IMR-90 (cell line): ENCODE measurements at regions not wholly inside any gene's neighbourhood (a gene's known extent, or its start where the extent isn't known, plus 50 kb on each side); places are given as distances from the start of the nearest gene placed in this dataset.
A peak's percentile ranks its signal among the peaks of the same experiment; 100 is the strongest.
"Not testable (repeated sequence)": the region's sequence is repeated elsewhere in the genome, so short reads cannot be mapped to it uniquely, and the experiment has no call there.

ENCODE experiments used
- ATAC-seq: fragments of 200-7000 bp; cut with Tn5 transposase; 2 replicates; pipeline ENCODE4 v1.9.1; 2020; ENCODE audit warnings: low read depth, mild to moderate bottlenecking, moderate library complexity
- BruUV-seq: library from RNA; stranded (reverse); fragments of 400-500 nt; replicated peaks from 2 replicates; lab custom pipeline; 2021; lab: Mats Ljungman, UMichigan
- CTCF ChIA-PET: fragments of 300-600 bp; formaldehyde crosslinking; extraction: SDS; loops from one replicate; lab custom pipeline; 2021; ENCODE audit warnings: antibody characterized with exemption; lab: Yijun Ruan, JAX
- POLR2A ChIA-PET: fragments of 300-600 bp; sonication (Branson Sonifier 250); formaldehyde crosslinking; loops from one replicate; lab custom pipeline; 2022; ENCODE audit warnings: antibody characterized with exemption; ENCODE audit not compliant: unreplicated experiment; lab: Charles Lee
- DNase-seq: peaks from one replicate; pipeline ENCODE4 v3.0.0; 2013
- H2AFZ ChIP-seq: replicated peaks from 2 replicates; pipeline ENCODE3; 2013; ENCODE audit warnings: low read length, mild to moderate bottlenecking; ENCODE audit not compliant: poor library complexity
- H2AK5ac ChIP-seq: 2 replicates; pipeline ENCODE4 v1.6.1; 2013; ENCODE audit warnings: low read depth, low read length, inconsistent platforms
- H2AK9ac ChIP-seq: replicated peaks from 2 replicates; pipeline ENCODE3; 2013; ENCODE audit warnings: mild to moderate bottlenecking, low read depth, low read length, moderate library complexity; ENCODE audit not compliant: poor library complexity
- H2BK120ac ChIP-seq: 2 replicates; pipeline ENCODE4 v1.6.1; 2013; ENCODE audit warnings: low read depth, low read length, inconsistent platforms
- H2BK15ac ChIP-seq: 3 replicates; pipeline ENCODE4 v1.6.1; 2013; ENCODE audit warnings: low read depth, low read length, inconsistent platforms
- H2BK20ac ChIP-seq: 2 replicates; pipeline ENCODE4 v1.6.1; 2013; ENCODE audit warnings: low read depth, mild to moderate bottlenecking, inconsistent platforms, low read length, moderate library complexity
- H2BK5ac ChIP-seq: 2 replicates; pipeline ENCODE4 v1.6.1; 2013; ENCODE audit warnings: mild to moderate bottlenecking, low read depth, low read length, inconsistent platforms; ENCODE audit not compliant: poor library complexity, severe bottlenecking
- H3K14ac ChIP-seq: replicated peaks from 2 replicates; pipeline ENCODE4 v1.6.1; 2013; ENCODE audit warnings: low read depth, low read length, inconsistent platforms
- H3K18ac ChIP-seq: 2 replicates; pipeline ENCODE4 v1.6.1; 2013; ENCODE audit warnings: low read depth, low read length, control low read depth
- H3K23ac ChIP-seq: 2 replicates; pipeline ENCODE4 v1.6.1; 2013; ENCODE audit warnings: low read depth, low read length, inconsistent platforms
- H3K27ac ChIP-seq: 2 replicates; pipeline ENCODE4 v1.5.1; 2013; ENCODE audit warnings: mild to moderate bottlenecking, control low read depth, low read length; ENCODE audit not compliant: insufficient read depth
- H3K27me3 ChIP-seq: 2 replicates; pipeline ENCODE4 v1.6.1; 2013; ENCODE audit warnings: low read length; ENCODE audit not compliant: control insufficient read depth, insufficient read depth
- H3K36me3 ChIP-seq: 2 replicates; pipeline ENCODE4 v1.6.1; 2013; ENCODE audit warnings: low read length, mixed read lengths; ENCODE audit not compliant: control insufficient read depth, insufficient read depth
- H3K4ac ChIP-seq: 2 replicates; pipeline ENCODE4 v1.6.1; 2013; ENCODE audit warnings: low read depth, low read length, inconsistent platforms
- H3K4me1 ChIP-seq: 2 replicates; pipeline ENCODE4 v1.6.1; 2013; ENCODE audit warnings: low read length, mixed read lengths; ENCODE audit not compliant: control insufficient read depth, insufficient read depth
- H3K4me2 ChIP-seq: 2 replicates; pipeline ENCODE4 v1.6.1; 2013; ENCODE audit warnings: low read depth, mild to moderate bottlenecking, control low read depth, low read length, moderate library complexity
- H3K4me3 ChIP-seq: 2 replicates; pipeline ENCODE4 v1.5.1; 2013; ENCODE audit warnings: low read depth, mild to moderate bottlenecking, control low read depth, low read length, moderate library complexity; ENCODE audit not compliant: insufficient read depth
- H3K56ac ChIP-seq: 2 replicates; pipeline ENCODE4 v1.6.1; 2013; ENCODE audit warnings: low read length, inconsistent platforms; ENCODE audit not compliant: insufficient read depth; ENCODE audit errors: extremely low read depth
- H3K79me1 ChIP-seq, 2 experiments: 2 replicates each; pipeline ENCODE4 v1.6.1; 2013; ENCODE audit warnings: low read length in 2 of 2, inconsistent platforms in 1 of 2, low read depth in 1 of 2
- H3K9ac ChIP-seq: 2 replicates; pipeline ENCODE4 v1.6.1; 2013; ENCODE audit warnings: low read depth, low read length, control low read depth
- H3K9me1 ChIP-seq: 2 replicates; pipeline ENCODE4 v1.6.1; 2013; ENCODE audit warnings: low read length, inconsistent platforms; ENCODE audit not compliant: insufficient read depth
- H3K9me3 ChIP-seq: 2 replicates; pipeline ENCODE4 v1.6.1; 2013; ENCODE audit warnings: low read length; ENCODE audit not compliant: control insufficient read depth, insufficient read depth
- H4K20me1 ChIP-seq: 2 replicates; pipeline ENCODE4 v1.6.1; 2013; ENCODE audit warnings: low read length, inconsistent platforms; ENCODE audit not compliant: insufficient read depth
- H4K5ac ChIP-seq: 2 replicates; pipeline ENCODE4 v1.6.1; 2013; ENCODE audit warnings: mild to moderate bottlenecking, low read depth, low read length, control low read depth
- H4K8ac ChIP-seq, 2 experiments: 2 replicates each; pipeline ENCODE4 v1.6.1; 2013; ENCODE audit warnings: low read depth in 2 of 2, low read length in 2 of 2, control low read depth in 1 of 2, inconsistent platforms in 1 of 2
- H4K91ac ChIP-seq: 2 replicates; pipeline ENCODE4 v1.6.1; 2013; ENCODE audit warnings: low read depth, low read length, inconsistent platforms; ENCODE audit not compliant: insufficient read depth
- WGBS, 2 experiments: methylation state at CpG; one replicate each; pipeline versions ENCODE4 v1.1.5 to v1.1.7; 2013; ENCODE audit warnings: missing lambda C conversion rate in 2 of 2; ENCODE audit not compliant: insufficient read length in 1 of 2; ENCODE audit errors: extremely low coverage in 2 of 2; 5-methylcytosine and 5-hydroxymethylcytosine counted together
- dilution Hi-C: fragments of 300-500 bp; cut with HindIII; formaldehyde crosslinking; loops from one replicate; pipeline ENCODE4 v1.14.3; 2018; ENCODE audit warnings: low sequenced_read_pairs; ENCODE audit not compliant: unreplicated experiment
- in situ Hi-C: fragments of 300-500 bp; cut with MboI; formaldehyde crosslinking; loops from 3 replicates; pipeline ENCODE4 v1.14.3; 2019; ENCODE audit warnings: low sequenced_read_pairs, inconsistent platforms, mixed read lengths
- intact Hi-C: fragments of 100-400 bp; cut with micrococcal nuclease; formaldehyde crosslinking; loops from 2 replicates; pipeline ENCODE4 v1.10.0; 2022

GRCh38 chr11:71781491-71781890 lies 51.5 kb upstream of the DEFB108B start:
- H2AK9ac ChIP-seq, in situ Hi-C loops, intact Hi-C loops, DNase-seq, H3K9ac ChIP-seq, BruUV-seq, H4K8ac ChIP-seq, H3K56ac ChIP-seq, H3K79me1 ChIP-seq, H3K4me2 ChIP-seq, POLR2A ChIA-PET, H3K9me3 ChIP-seq, H3K27ac ChIP-seq, H2AK5ac ChIP-seq, H2BK120ac ChIP-seq, H3K14ac ChIP-seq, H3K9me1 ChIP-seq, H4K5ac ChIP-seq, dilution Hi-C loops, H2BK15ac ChIP-seq, ATAC-seq, H3K27me3 ChIP-seq, H3K36me3 ChIP-seq, H3K4ac ChIP-seq, H2BK20ac ChIP-seq, H3K4me1 ChIP-seq, H3K4me3 ChIP-seq, CTCF ChIA-PET, H2BK5ac ChIP-seq, H4K91ac ChIP-seq, H2AFZ ChIP-seq, H3K23ac ChIP-seq, H3K18ac ChIP-seq, H4K20me1 ChIP-seq: not testable (repeated sequence)
- 80% methylated on average over 2 of the region's 5 CpGs; no CpG with 5 or more reads in 1 of the 2 experiments for WGBS, 2 experiments

GRCh38 chr11:71782229-71782861 lies 50.7 kb upstream of the DEFB108B start:
- no CpG with 5 or more reads among the region's 13 CpGs for WGBS, 2 experiments
- in situ Hi-C loops, H4K5ac ChIP-seq, H2AK9ac ChIP-seq, H2BK15ac ChIP-seq, BruUV-seq, POLR2A ChIA-PET, H3K9ac ChIP-seq, H3K36me3 ChIP-seq, H3K4me3 ChIP-seq, DNase-seq, H3K79me1 ChIP-seq, H3K9me3 ChIP-seq, H3K18ac ChIP-seq, ATAC-seq, H3K9me1 ChIP-seq, CTCF ChIA-PET, H3K56ac ChIP-seq, H2BK5ac ChIP-seq, H3K27ac ChIP-seq, H3K27me3 ChIP-seq, H3K23ac ChIP-seq, H4K91ac ChIP-seq, dilution Hi-C loops, H3K4me1 ChIP-seq, H4K20me1 ChIP-seq, H2AFZ ChIP-seq, H3K4me2 ChIP-seq, intact Hi-C loops: not testable (repeated sequence)
- peak overlapping the region; percentile 41; the same call in 1 of the 2 replicates for H3K14ac ChIP-seq
- peak overlapping the region; percentile 61 for H2BK20ac ChIP-seq
- H3K4ac ChIP-seq: peak overlapping the region; percentile 50
- 0 out of 4 replicates have a peak overlapping the region, but pooled peaks of 1 of the 2 experiments have one; percentile 25 for H4K8ac ChIP-seq
- peak overlapping the region; percentile 87; the same call in 1 of the 2 replicates for H2AK5ac ChIP-seq
- H2BK120ac ChIP-seq: peak overlapping the region; percentile 68
